Activated CD4-positive, alpha-beta T cell treated with anti-CD3 and anti-CD28 coated beads for 36 hours (primary cell): ENCODE measurements at regions not wholly inside any gene's neighbourhood (a gene's known extent, or its start where the extent isn't known, plus 50 kb on each side); places are given as distances from the start of the nearest gene placed in this dataset.

Experiments used
- ATAC-seq: fragments of 200-7000 bp; cut with Tn5 transposase; one replicate; pipeline ENCODE4 v1.10.0; 2021; ENCODE audit warnings: mild to moderate bottlenecking, moderate library complexity
- CTCF ChIA-PET: fragments of 350-600 bp; sonication (Branson Sonifier 250); formaldehyde crosslinking; loops from one replicate; lab custom pipeline; 2021; ENCODE audit warnings: antibody characterized with exemption; lab: Charles Lee
- POLR2A ChIA-PET: fragments of 350-600 bp; sonication (Branson Sonifier 250); formaldehyde crosslinking; loops from one replicate; lab custom pipeline; 2021; ENCODE audit warnings: antibody characterized with exemption, inconsistent platforms; lab: Charles Lee
- DNase-seq: peaks from one replicate; pipeline ENCODE4 v3.0.0-alpha.2; 2020
- H3K27ac Mint-ChIP-seq: one replicate; pipeline ENCODE4 v1.8.0; 2021; ENCODE audit warnings: mixed read lengths
- H3K27me3 Mint-ChIP-seq: one replicate; pipeline ENCODE4 v1.8.0; 2021; ENCODE audit warnings: mixed read lengths
- H3K36me3 Mint-ChIP-seq: one replicate; pipeline ENCODE4 v1.8.0; 2021; ENCODE audit warnings: low read depth, mixed read lengths
- H3K4me1 Mint-ChIP-seq: one replicate; pipeline ENCODE4 v1.8.0; 2021; ENCODE audit warnings: mixed read lengths
- H3K4me3 Mint-ChIP-seq: one replicate; pipeline ENCODE4 v1.8.0; 2021; ENCODE audit warnings: mild to moderate bottlenecking, moderate library complexity, mixed read lengths
- H3K9me3 Mint-ChIP-seq: one replicate; pipeline ENCODE4 v1.8.0; 2021; ENCODE audit warnings: low read depth, mixed read lengths
- intact Hi-C, 2 experiments: fragments of 100-400 bp; cut with DNase I in 1 of 2; cut with micrococcal nuclease in 1 of 2; formaldehyde crosslinking; loops; one replicate each; pipeline versions ENCODE4 v1.14.2 to v1.15.1; 2022 to 2024; cut with DNase I, micrococcal nuclease

DNA sequence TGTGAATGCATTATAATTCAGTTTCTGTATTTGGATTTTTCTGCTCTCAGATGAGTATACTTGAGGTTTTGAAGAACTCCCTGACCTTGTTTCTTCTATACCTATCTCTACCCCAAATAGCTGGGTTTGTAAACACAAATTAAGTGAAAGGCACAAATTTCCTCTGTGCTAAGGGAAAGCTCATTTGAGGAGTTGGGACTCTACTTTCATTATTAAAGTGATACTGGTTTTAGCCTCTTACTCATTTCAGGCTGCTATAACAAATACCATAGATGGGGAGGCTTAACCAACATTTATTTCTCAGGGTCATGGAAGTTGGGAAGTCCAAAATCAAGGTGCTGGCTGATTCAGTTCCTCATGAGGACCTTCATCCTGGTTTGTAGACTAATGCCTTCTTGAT is 97.2 kb upstream of the ANKH start:
- intact Hi-C loops: no loop called here
- Mint-ChIP-seq H3K9me3 (no peaks in the 10 kb centered on the region), H3K4me1 (no peaks in the 10 kb centered on the region), H3K36me3 (no peaks in the 10 kb centered on the region), H3K4me3 (no peak overlapping the region), H3K27me3 (peaks cover 2% of the 10 kb centered on the region), H3K27ac (no peak overlapping the region)
- DNase-seq: no peak
- ATAC-seq: no peak
- ChIA-PET POLR2A (no interaction called here), CTCF (interaction anchor here (0.6 to 1.4 kb wide), 3 partner anchors 23 to 293 kb away, joined by 3 to 6 read pairs (median 3); no protein-coding TSS in a partner anchor)

DNA sequence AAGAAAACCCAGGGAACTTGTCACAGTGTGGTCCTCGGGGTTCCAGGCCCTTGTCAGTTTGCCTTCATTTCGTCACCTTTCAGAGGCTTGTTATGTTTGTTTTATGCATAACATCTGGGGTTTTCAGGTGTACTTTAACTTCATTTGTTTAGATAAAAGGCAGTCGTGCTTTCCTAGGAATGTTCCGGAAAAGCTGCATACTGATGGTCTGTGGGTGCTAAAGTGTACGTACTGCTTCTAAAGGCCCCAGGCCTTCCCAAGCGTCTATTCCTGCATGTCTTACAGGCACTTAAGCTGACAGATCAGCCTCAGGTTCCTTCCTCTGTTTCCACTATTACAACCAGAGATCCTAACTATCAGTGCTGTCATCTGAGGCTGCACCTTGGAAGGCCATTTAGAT is 95.6 kb upstream of the ANKH start:
- ATAC-seq (no peak), DNase-seq (no peak)
- Mint-ChIP-seq H3K27ac (no peak overlapping the region), H3K4me1 (no peaks in the 10 kb centered on the region), H3K27me3 (peaks cover 2% of the 10 kb centered on the region), H3K36me3 (no peaks in the 10 kb centered on the region), H3K4me3 (no peak overlapping the region), H3K9me3 (no peaks in the 10 kb centered on the region)
- intact Hi-C loops: no loop called here
- CTCF ChIA-PET: no interaction called here
- POLR2A ChIA-PET: no interaction called here

DNA sequence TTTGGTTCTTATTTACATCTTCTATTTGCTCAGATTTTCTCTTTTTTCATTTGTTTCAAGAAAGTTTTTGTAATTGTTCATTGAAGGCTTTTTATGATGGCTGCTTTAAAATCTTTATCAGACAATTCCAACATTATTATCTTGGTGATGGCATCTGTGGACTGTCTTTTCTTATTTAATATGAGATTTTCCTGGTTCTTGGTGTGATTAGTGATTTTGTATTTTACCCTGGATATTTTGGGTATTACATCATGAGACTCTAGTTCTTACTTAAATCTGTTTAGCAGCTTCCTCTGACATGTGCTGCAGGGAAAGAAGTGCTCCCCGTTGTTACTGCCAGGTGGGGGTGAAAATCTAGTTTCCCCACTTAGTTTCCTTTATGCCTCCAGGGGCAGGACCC is 94.2 kb upstream of the ANKH start:
- Mint-ChIP-seq H3K4me3 (no peak overlapping the region), H3K27me3 (no peaks in the 10 kb centered on the region), H3K9me3 (no peaks in the 10 kb centered on the region), H3K4me1 (no peaks in the 10 kb centered on the region), H3K27ac (no peak overlapping the region), H3K36me3 (no peaks in the 10 kb centered on the region)
- ChIA-PET POLR2A (no interaction called here), CTCF (interaction anchor here (1.0 kb wide), 1 partner anchor 27 kb away, joined by 4 read pairs; no protein-coding TSS in a partner anchor)
- intact Hi-C loops: no loop called here
- no peak for ATAC-seq
- DNase-seq: no peak

DNA sequence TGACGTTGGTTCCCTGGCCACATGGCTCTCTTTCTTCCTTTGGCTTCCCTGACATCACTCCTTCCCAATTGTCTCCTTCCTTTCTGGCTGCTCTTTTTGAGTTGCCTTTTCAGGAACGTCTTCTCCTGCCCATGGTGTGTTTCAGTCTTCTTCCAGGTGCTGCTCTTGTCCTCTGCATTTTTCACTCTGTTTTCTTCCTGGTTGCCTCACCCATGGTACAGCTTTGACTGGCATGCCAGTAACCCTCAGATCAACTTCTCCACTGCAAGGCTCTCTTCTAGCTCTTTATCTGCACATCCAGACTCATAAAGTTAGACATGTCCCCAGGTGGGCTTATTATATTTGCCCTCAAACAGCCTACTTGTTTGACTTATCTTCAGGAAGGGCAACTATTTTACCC is 91.0 kb upstream of the ANKH start:
- intact Hi-C loops: no loop called here
- H3K36me3 Mint-ChIP-seq: no peaks in the 10 kb centered on the region
- H3K4me1 Mint-ChIP-seq: no peaks in the 10 kb centered on the region
- no peak overlapping the region for H3K4me3 Mint-ChIP-seq
- H3K27me3 Mint-ChIP-seq: no peaks in the 10 kb centered on the region
- H3K9me3 Mint-ChIP-seq: no peaks in the 10 kb centered on the region
- ChIA-PET CTCF (interaction anchor here (1.3 kb wide), 1 partner anchor 168 kb away, joined by 3 read pairs; no protein-coding TSS in a partner anchor), POLR2A (no interaction called here)
- no peak overlapping the region for H3K27ac Mint-ChIP-seq
- DNase-seq (no peak), ATAC-seq (no peak)

DNA sequence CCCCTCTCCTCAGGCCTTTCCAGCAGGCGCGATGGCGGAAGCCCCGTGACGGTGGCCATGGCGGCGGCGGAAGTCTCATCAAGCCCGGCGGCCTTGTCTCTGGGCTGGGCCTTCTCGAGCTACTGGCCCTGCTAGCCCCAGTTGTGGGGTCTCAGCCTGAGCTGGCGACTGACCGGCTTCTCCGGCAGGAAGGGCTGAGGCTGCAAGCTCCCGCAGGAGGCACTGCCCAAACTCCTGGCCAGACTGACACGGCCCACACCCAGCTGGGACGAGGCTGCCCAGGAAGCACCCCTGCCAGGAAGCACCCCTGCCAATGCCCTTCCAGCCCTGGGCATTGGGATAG is 88.5 kb upstream of the ANKH start:
- intact Hi-C loops: no loop called here
- H3K4me1 Mint-ChIP-seq: peaks cover 2% of the 10 kb centered on the region
- POLR2A ChIA-PET: no interaction called here

DNA sequence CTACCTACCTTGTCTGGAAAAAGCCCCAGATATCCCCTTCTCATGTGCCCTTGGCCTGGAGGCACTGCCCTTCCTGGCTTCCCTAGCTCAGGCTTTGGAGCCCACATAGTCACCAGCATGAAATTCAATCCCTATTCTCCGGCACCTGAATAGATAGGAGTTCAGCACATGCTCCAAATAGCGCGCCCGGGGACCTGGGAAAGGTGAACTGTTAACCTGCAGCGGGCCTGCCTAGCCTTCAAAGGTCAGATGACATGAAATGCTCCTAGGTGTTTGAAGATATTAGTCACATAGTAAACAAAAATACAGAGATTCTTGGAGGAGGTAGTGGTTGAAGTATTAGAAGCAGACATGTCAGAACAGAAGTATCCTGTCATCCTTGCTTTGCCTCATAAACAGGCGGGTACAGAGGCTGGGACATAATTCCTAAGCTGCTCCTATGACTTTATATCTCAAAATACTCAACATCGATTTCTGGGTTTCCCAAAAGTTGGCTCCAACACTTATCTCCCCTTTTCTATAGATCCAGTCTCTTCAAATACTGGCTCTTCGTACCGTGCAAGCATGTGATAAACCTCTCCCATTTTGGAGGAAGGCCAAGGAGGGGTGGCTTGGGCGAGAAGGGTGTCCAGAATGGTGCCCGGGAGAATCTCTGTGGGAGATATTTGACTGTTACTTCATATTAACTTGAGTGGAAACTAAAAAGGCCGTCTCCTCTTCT is 88.0 kb upstream of the ANKH start:
- ATAC-seq (no peak), DNase-seq (no peak)
- H3K27me3 Mint-ChIP-seq: no peaks in the 10 kb centered on the region
- H3K27ac Mint-ChIP-seq: no peak overlapping the region
- ChIA-PET POLR2A (no interaction called here), CTCF (interaction anchor here (0.6 kb wide), 1 partner anchor 236 kb away, joined by 3 read pairs; no protein-coding TSS in a partner anchor)
- H3K9me3 Mint-ChIP-seq: no peaks in the 10 kb centered on the region
- H3K36me3 Mint-ChIP-seq: no peaks in the 10 kb centered on the region
- H3K4me3 Mint-ChIP-seq: no peak overlapping the region
- intact Hi-C loops: no loop called here
- H3K4me1 Mint-ChIP-seq: peaks cover 2% of the 10 kb centered on the region

More for the DNA sequence above, 88.5 kb upstream of the ANKH start:
- ATAC-seq (no peak), DNase-seq (no peak)
- H3K9me3 Mint-ChIP-seq: no peaks in the 10 kb centered on the region
- H3K36me3 Mint-ChIP-seq: no peaks in the 10 kb centered on the region
- H3K4me3 Mint-ChIP-seq: no peak overlapping the region
- H3K27me3 Mint-ChIP-seq: no peaks in the 10 kb centered on the region
- CTCF ChIA-PET: no interaction called here
- H3K27ac Mint-ChIP-seq: no peak overlapping the region

DNA sequence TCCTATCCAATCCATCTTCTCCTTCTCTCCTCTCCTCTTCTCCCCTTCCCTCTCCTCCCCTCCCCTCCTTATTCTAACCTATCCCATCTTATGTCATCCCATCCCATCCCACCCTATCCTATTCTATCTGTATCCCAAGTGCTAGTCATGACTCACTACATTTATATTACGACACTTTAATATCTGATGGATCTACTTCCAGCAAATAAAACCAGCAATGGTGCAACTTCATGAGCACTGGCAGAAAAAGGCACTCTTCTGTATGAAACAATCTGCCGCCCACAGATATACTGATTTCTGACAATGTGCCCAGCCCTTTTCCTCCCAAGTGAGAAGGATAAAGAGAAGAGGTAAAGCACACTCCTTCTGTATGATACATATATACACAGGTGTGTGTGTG is 86.6 kb upstream of the ANKH start:
- no peak overlapping the region for H3K27ac Mint-ChIP-seq
- intact Hi-C loops: no loop called here
- ChIA-PET POLR2A (no interaction called here), CTCF (no interaction called here)
- no peaks in the 10 kb centered on the region for H3K36me3 Mint-ChIP-seq
- ATAC-seq (no peak), DNase-seq (no peak)
- no peak overlapping the region for H3K4me3 Mint-ChIP-seq
- peaks cover 2% of the 10 kb centered on the region for H3K4me1 Mint-ChIP-seq
- H3K27me3 Mint-ChIP-seq: no peaks in the 10 kb centered on the region
- no peaks in the 10 kb centered on the region for H3K9me3 Mint-ChIP-seq

DNA sequence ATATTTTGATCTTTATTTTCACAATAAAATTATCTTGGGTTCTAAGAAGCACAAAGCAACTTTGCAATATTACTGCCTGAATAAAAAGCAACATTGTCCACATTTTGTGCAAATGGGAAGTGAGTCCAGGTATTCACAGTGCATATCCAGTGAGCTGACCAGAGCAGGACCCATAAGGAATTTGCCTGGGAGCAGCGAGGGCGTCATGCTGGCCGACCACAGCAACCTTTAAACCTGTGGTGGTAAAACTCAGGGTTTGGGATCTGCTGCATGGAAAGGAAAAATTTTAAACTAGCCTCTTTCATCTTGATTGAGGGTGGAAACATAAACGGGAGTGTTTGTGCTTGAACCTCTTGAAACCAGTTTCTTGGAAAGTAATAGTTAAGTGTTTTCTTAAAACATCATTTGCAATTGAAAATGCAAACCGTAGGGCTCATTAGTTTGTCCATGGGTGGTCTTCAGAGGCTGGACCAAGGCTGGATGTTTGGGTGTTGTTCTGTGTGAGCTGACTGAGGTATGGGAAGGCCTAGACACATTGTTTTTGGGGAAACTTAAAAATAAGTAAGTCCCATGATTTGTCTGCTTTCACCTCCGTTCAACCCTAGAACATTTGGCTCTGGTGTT is 85.0 kb upstream of the ANKH start:
- ATAC-seq (no peak), DNase-seq (no peak)
- intact Hi-C loops: loop anchor here (1.0 kb wide), 1 partner anchor 47 kb away; no protein-coding TSS in a partner anchor
- ChIA-PET CTCF (interaction anchor here (0.7 to 1.8 kb wide), 5 partner anchors 10 to 229 kb away, joined by 3 to 9 read pairs (median 5); no protein-coding TSS in a partner anchor), POLR2A (no interaction called here)
- Mint-ChIP-seq H3K36me3 (no peaks in the 10 kb centered on the region), H3K9me3 (no peaks in the 10 kb centered on the region), H3K27ac (no peak overlapping the region), H3K27me3 (no peaks in the 10 kb centered on the region), H3K4me1 (peaks cover 2% of the 10 kb centered on the region), H3K4me3 (no peak overlapping the region)

DNA sequence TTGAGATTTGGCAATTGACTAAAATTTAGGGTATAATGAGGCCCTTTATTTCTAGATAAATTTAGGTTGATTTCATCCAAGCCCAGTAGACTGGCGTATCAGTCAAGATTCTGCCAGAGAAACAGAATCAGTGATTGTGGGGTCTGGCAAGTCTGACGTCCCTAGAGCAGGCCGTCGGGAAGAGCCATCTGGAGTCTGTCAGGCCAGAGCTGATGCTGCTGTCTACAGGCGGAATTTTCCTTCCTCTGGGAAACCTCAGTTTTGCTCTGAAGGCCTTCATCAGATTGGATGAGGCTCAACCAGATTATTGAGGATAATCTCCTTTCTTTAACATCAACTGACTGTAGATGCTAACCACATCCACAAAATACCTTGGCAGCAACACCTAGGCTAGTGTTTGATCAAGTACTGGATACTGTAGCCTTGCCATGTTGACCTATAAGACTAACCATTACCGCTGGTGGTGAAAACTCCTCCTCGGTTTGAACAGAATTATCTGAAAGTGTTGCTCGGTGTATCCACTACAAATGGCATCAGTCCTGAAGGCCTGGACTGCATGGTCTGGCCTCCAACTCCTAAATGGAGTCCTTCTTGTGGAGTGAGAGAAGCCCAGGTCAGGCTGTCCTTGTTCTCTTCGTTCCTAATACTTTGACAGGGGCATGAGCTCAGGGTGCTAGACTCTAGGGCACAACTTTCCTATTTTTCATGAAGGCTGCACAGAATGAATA is 83.2 kb upstream of the ANKH start:
- Mint-ChIP-seq H3K9me3 (no peaks in the 10 kb centered on the region), H3K27ac (no peak overlapping the region), H3K27me3 (no peaks in the 10 kb centered on the region), H3K4me3 (no peak overlapping the region), H3K36me3 (no peaks in the 10 kb centered on the region), H3K4me1 (peaks cover 2% of the 10 kb centered on the region)
- intact Hi-C loops: no loop called here
- DNase-seq (no peak), ATAC-seq (no peak)
- CTCF ChIA-PET: interaction anchor here (1.1 to 1.8 kb wide), 2 partner anchors 8 to 227 kb away, joined by 3 to 5 read pairs; no protein-coding TSS in a partner anchor
- POLR2A ChIA-PET: no interaction called here

DNA sequence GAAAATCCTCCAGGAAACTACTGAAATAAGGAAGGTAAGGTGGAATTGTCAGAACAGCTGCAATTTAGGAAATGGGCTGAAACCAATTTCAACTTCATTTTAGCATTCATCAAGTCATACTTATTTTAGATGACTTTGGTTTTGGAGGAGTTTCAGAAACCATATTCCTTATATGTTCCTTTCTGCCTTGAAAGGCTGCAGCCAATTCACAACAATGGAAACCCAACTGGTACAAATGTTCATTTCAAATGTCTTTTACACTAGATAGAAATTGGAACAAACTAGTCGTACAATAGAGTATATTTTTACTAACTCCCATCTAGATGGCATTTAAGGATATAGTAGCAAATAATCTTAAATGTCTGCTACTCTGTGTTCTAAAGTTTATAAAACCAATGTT is 82.6 kb upstream of the ANKH start:
- H3K4me1 Mint-ChIP-seq: peaks cover 2% of the 10 kb centered on the region
- intact Hi-C loops: no loop called here
- ChIA-PET CTCF (no interaction called here), POLR2A (no interaction called here)
- DNase-seq (no peak), ATAC-seq (no peak)
- H3K36me3 Mint-ChIP-seq: no peaks in the 10 kb centered on the region
- H3K27me3 Mint-ChIP-seq: no peaks in the 10 kb centered on the region
- H3K27ac Mint-ChIP-seq: no peak overlapping the region
- no peaks in the 10 kb centered on the region for H3K9me3 Mint-ChIP-seq
- H3K4me3 Mint-ChIP-seq: no peak overlapping the region

DNA sequence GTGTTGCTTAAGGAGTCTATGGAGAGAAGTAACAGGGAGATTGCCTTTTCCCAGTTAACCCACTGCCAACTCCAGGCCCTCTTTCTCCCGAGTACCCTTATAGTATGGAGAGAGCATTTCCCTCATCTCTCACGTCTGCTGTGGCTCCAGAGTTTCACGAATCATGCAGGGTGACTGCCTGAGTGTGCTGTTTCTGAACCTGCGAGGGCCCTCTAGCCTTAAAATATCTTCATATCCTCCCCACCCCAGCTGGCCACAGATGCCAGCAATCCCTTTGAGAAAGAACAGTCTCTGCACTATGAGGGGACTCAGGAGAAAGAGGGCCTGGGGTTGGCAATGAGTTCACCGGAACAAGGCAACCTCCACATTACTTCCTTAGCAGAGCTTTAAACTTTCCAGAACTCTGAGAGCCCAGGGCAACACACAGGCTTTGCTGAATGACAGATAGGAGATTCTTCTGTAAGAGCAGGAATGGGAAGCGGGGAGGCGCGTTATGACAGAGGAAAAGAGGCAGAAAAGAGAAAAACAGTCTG is 81.6 kb upstream of the ANKH start:
- H3K27ac Mint-ChIP-seq: no peak overlapping the region
- intact Hi-C loops: no loop called here
- H3K4me3 Mint-ChIP-seq: no peak overlapping the region
- no peaks in the 10 kb centered on the region for H3K27me3 Mint-ChIP-seq
- H3K36me3 Mint-ChIP-seq: no peaks in the 10 kb centered on the region
- ATAC-seq (no peak), DNase-seq (no peak)
- peaks cover 2% of the 10 kb centered on the region for H3K4me1 Mint-ChIP-seq
- no peaks in the 10 kb centered on the region for H3K9me3 Mint-ChIP-seq
- POLR2A ChIA-PET: no interaction called here
- CTCF ChIA-PET: no interaction called here
